NB4 (cell line): ENCODE measurements at regions not wholly inside any gene's neighbourhood (a gene's known extent, or its start where the extent isn't known, plus 50 kb on each side); places are given as distances from the start of the nearest gene placed in this dataset.

Source experiments
- CTCF ChIP-seq: IDR thresholded peaks from one replicate; pipeline ENCODE4 v1.5.1; 2012; ENCODE audit warnings: low read depth, low read length
- POLR2A ChIP-seq: IDR thresholded peaks from 2 replicates; pipeline ENCODE4 v1.6.1; 2011; ENCODE audit warnings: mild to moderate bottlenecking; ENCODE audit not compliant: insufficient read length; ENCODE audit errors: extremely low read depth

GRCh38 chr1:56120021-56120420, 459.3 kb downstream of the PLPP3 start:
- TF ChIP-seq CTCF (no peak), POLR2A (no peak)
